ENCODE measurements at regions not wholly inside any gene's neighbourhood (a gene's known extent, or its start where the extent isn't known, plus 50 kb on each side); places are given as distances from the start of the nearest gene placed in this dataset.

DNA sequence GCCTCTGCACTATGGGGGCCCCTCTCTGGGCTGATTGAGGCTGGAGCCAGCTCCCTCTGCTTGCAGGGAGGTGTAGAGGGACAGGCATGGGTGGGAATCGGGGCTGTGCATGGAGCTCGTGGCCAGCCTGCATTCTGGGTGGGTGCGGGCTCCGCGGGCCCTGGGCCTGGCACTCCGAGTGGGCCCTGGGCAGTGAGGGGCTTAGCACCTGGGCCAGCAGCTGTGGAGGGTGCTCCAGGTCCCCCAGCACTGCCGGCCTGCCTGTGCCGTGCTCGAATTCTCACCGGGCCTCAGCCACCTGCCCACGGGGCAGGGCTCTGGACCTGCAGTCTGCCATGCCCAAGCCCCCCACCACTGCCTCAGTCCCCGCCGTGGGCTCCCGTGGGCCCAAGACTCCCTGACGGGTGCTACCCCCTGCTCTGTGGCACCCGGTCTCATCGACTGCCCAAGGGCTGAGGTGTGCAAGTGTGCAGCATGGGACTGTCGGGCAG is 681.2 kb downstream of the PDHA2 start:
- H3K4me3 ChIP-seq (ENCODE audit: control extremely low read depth in 1 of 5, extremely low read depth in 1 of 5, insufficient read depth in 1 of 5, low read depth in 2 of 5, low read length in 4 of 5), result no peak overlapping the region
- no peak overlapping the region for H3K9ac ChIP-seq (ENCODE audit: low read length)
- CTCF ChIA-PET, result no interaction called here
- H3K36me3 ChIP-seq (replicated peaks in 1 of 2; ENCODE audit: control extremely low read depth in 1 of 2, control insufficient read depth in 1 of 2, extremely low read depth in 1 of 2, insufficient read depth in 2 of 2, low read length in 1 of 2), result no peaks in the 10 kb centered on the region
- no peaks in the 10 kb centered on the region for H3K4me1 Mint-ChIP-seq
- no peak overlapping the region for H2AFZ ChIP-seq (ENCODE audit: insufficient read depth, low read depth, low read length, poor library complexity, severe bottlenecking)
- no peak overlapping the region for H3K4me3 Mint-ChIP-seq
- intact Hi-C loops (cut with micrococcal nuclease), result no loop called here
- POLR2A ChIA-PET, result no interaction called here
- no peaks in the 10 kb centered on the region for H3K27me3 Mint-ChIP-seq
- TF ChIP-seq, protein P1, sequence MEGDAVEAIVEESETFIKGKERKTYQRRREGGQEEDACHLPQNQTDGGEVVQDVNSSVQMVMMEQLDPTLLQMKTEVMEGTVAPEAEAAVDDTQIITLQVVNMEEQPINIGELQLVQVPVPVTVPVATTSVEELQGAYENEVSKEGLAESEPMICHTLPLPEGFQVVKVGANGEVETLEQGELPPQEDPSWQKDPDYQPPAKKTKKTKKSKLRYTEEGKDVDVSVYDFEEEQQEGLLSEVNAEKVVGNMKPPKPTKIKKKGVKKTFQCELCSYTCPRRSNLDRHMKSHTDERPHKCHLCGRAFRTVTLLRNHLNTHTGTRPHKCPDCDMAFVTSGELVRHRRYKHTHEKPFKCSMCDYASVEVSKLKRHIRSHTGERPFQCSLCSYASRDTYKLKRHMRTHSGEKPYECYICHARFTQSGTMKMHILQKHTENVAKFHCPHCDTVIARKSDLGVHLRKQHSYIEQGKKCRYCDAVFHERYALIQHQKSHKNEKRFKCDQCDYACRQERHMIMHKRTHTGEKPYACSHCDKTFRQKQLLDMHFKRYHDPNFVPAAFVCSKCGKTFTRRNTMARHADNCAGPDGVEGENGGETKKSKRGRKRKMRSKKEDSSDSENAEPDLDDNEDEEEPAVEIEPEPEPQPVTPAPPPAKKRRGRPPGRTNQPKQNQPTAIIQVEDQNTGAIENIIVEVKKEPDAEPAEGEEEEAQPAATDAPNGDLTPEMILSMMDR (IDR thresholded peaks at IDR 0.05), result no peak
- no peak for TF ChIP-seq EZH2 (IDR thresholded peaks at IDR 0.05; ENCODE audit: borderline replicate concordance, insufficient read depth, low read depth, low read length, poor library complexity, severe bottlenecking)
- H4K20me1 ChIP-seq (ENCODE audit: control insufficient read depth, insufficient read depth, low read length, poor library complexity, severe bottlenecking), result no peaks in the 10 kb centered on the region
- no peak overlapping the region for H3K27ac Mint-ChIP-seq
- H3K4me2 ChIP-seq (replicated peaks; ENCODE audit: low read depth, low read length, poor library complexity, severe bottlenecking), result no peak overlapping the region
- H3K9me3 Mint-ChIP-seq (ENCODE audit: insufficient read depth), result peaks cover 5% of the 10 kb centered on the region
- DNase-seq, result no peak
- H3K9me3 ChIP-seq (ENCODE audit: control extremely low read depth in 1 of 3, control insufficient read depth in 2 of 3, insufficient read depth in 1 of 3, low read length in 2 of 3), result peaks cover 0 to 13% (median 0%) of the 10 kb centered on the region in 3 donors
- H3K27me3 ChIP-seq (replicated peaks in 1 of 4; ENCODE audit: control extremely low read depth in 1 of 4, control insufficient read depth in 3 of 4, insufficient read depth in 4 of 4, low read length in 3 of 4), result no peaks in the 10 kb centered on the region
- no peak for ATAC-seq (ENCODE audit: low read depth)
- no peaks in the 10 kb centered on the region for H3K4me1 ChIP-seq (ENCODE audit: control insufficient read depth in 2 of 2, insufficient read depth in 2 of 2, low read length in 2 of 2)
- H3K27ac ChIP-seq (ENCODE audit: low read length in 2 of 2), result no peak overlapping the region
- H3K79me2 ChIP-seq (ENCODE audit: control insufficient read depth, insufficient read depth, low read length), result no peaks in the 10 kb centered on the region
- 90% methylated on average over 18 of the region's 18 CpGs for WGBS (ENCODE audit: insufficient coverage)

DNA sequence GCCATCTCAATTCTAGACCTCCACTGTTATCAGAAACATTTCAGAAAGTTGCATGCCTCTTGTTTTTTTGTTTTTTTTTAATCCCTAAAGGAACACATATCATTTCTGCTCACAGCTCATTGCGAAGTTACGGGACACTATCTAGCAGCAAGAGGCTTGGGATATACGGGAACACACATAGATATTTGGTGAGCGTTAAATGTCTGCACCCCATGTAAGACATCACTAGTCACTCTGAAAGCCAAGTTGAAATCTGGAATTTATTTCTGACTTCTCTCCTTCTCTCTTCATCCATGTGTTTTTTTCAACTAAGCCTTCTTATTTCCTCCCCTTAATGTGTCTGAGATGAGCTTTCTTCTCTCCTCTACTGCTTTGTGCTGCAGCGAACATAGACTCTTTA is 683.7 kb downstream of the PDHA2 start:
- H3K9me3 ChIP-seq (ENCODE audit: control extremely low read depth in 1 of 3, control insufficient read depth in 2 of 3, insufficient read depth in 1 of 3, low read length in 2 of 3), result peaks cover 0 to 13% (median 0%) of the 10 kb centered on the region in 3 donors
- H3K36me3 ChIP-seq (replicated peaks in 1 of 2; ENCODE audit: control extremely low read depth in 1 of 2, control insufficient read depth in 1 of 2, extremely low read depth in 1 of 2, insufficient read depth in 2 of 2, low read length in 1 of 2), result no peaks in the 10 kb centered on the region
- POLR2A ChIA-PET, result no interaction called here
- no peak overlapping the region for H3K4me3 ChIP-seq (ENCODE audit: control extremely low read depth in 1 of 5, extremely low read depth in 1 of 5, insufficient read depth in 1 of 5, low read depth in 2 of 5, low read length in 4 of 5)
- DNase-seq (no peak), ATAC-seq (ENCODE audit: low read depth) (no peak)
- H3K27me3 ChIP-seq (replicated peaks in 1 of 4; ENCODE audit: control extremely low read depth in 1 of 4, control insufficient read depth in 3 of 4, insufficient read depth in 4 of 4, low read length in 3 of 4), result no peaks in the 10 kb centered on the region
- TF ChIP-seq EZH2 (IDR thresholded peaks at IDR 0.05; ENCODE audit: borderline replicate concordance, insufficient read depth, low read depth, low read length, poor library complexity, severe bottlenecking), result no peak
- TF ChIP-seq, protein P1 (IDR thresholded peaks at IDR 0.05), result no peak
- H3K4me1 ChIP-seq (ENCODE audit: control insufficient read depth in 2 of 2, insufficient read depth in 2 of 2, low read length in 2 of 2), result no peaks in the 10 kb centered on the region
- H3K27ac ChIP-seq (ENCODE audit: low read length in 2 of 2), result no peak overlapping the region
- H3K4me1 Mint-ChIP-seq, result no peaks in the 10 kb centered on the region
- peaks cover 5% of the 10 kb centered on the region for H3K9me3 Mint-ChIP-seq (ENCODE audit: insufficient read depth)
- no peak overlapping the region for H3K4me2 ChIP-seq (replicated peaks; ENCODE audit: low read depth, low read length, poor library complexity, severe bottlenecking)
- CTCF ChIA-PET, result no interaction called here
- H3K27ac Mint-ChIP-seq, result no peak overlapping the region
- H3K9ac ChIP-seq (ENCODE audit: low read length), result no peak overlapping the region
- no peaks in the 10 kb centered on the region for H3K27me3 Mint-ChIP-seq
- H4K20me1 ChIP-seq (ENCODE audit: control insufficient read depth, insufficient read depth, low read length, poor library complexity, severe bottlenecking), result no peaks in the 10 kb centered on the region
- no peak overlapping the region for H3K4me3 Mint-ChIP-seq
- H3K79me2 ChIP-seq (ENCODE audit: control insufficient read depth, insufficient read depth, low read length), result no peaks in the 10 kb centered on the region
- no peak overlapping the region for H2AFZ ChIP-seq (ENCODE audit: insufficient read depth, low read depth, low read length, poor library complexity, severe bottlenecking)
- 70% methylated on average over 2 of the region's 5 CpGs for WGBS (ENCODE audit: insufficient coverage)
- intact Hi-C loops (cut with micrococcal nuclease), result no loop called here
